Activated naive CD8-positive, alpha-beta T cell treated with anti-CD3 and anti-CD28 coated beads, Interleukin-2, amount 50 U/mL, for 16 hours (primary cell): ENCODE measurements at regions not wholly inside any gene's neighbourhood (a gene's known extent, or its start where the extent isn't known, plus 50 kb on each side); places are given as distances from the start of the nearest gene placed in this dataset.

ENCODE experiments used
- DNase-seq: peaks from one replicate; pipeline ENCODE4 v3.0.0-alpha.2; 2020; ENCODE audit warnings: low read depth, low spot score

DNA sequence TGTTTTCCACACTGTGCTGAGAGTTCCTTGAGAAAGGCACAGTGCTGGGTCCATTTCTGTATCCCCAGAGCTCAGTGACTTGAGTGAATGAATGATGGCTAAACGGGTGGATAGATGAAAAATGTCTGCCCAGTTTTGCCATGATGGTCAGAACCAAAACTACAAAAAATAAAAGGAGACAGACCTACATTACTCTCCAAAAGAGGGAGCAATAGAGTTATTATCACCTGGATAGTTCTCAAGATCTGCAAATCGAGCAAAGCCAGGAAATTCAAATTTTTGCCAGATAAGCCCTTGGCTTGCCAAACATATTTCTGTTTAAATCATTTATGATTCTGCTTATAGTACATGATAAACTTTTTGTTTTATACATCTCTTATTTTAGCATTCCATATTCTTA, 214.2 kb upstream of the ZNF462 start:
- DNase-seq: no peak

DNA sequence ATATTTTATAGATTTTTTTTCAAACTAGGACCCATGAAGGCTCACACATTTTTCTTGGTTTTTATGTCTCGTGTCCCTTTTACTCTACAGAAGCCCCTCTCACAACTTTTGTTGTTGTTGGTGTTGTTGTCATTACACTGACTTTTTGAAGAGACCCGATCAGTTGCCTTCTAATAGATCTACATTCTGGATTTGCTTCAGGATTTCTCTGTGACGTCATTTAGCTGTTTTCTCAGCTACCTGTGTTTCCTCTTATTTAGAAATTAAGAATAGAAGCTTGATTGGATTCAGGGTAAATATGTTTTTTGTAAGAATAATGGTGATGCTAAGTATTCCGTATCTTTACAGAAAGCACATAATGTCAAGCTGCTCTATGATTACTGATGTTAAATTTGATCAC, 213.3 kb upstream of the ZNF462 start:
- no peak for DNase-seq

DNA sequence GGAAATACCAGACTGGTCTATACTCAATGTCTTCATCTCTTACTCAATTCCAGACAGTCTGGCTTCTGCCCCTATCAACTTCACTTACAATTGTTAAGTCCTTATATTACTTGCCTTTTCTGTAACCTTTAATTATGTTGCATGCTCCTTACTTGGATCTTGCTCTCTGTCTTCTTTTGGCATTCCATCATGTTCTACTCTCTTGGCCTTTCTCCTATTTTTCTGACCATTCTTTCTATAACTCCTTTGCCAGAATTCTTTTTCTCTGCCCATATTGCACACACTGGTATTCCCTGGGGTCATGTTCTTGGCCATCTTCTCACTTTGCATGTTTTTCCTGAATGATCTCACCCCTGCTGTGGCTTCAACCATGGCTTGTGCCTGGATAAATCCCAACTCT, 209.8 kb upstream of the ZNF462 start:
- no peak for DNase-seq

- no peak for DNase-seq
Observed at GRCh38 chr9:106655966-106656365, 207.0 kb upstream of the ZNF462 start.

- DNase-seq: no peak
Observed at GRCh38 chr9:106657926-106658325, 205.0 kb upstream of the ZNF462 start.

- DNase-seq: no peak
Observed at GRCh38 chr9:106668534-106668933, 194.4 kb upstream of the ZNF462 start.

- no peak for DNase-seq
Observed at GRCh38 chr9:106669835-106670234, 193.1 kb upstream of the ZNF462 start.

DNA sequence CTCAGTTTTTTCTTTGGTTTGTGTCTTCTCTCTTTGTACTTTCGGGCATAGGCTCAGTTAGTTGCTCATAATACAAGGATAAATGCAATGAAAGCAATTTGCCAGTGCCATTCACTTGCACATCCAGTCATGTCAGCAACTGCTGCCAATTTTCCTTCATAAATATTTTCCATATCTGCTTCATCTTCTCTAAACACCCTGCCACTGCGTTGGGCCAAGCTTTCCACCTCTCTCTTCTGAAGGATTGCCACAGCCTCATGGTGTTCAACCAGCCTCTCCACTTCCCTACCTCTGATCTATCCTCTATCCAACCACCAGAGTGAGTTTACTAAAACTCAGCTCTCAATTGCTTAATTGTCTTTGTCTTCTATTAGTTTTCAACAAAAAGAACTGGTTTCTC, 192.5 kb upstream of the ZNF462 start:
- no peak for DNase-seq

- DNase-seq: no peak
Observed at GRCh38 chr9:106675780-106676179, 187.2 kb upstream of the ZNF462 start.

GRCh38 chr9:106677374-106677773, 185.6 kb upstream of the ZNF462 start:
- DNase-seq: no peak

GRCh38 chr9:106677830-106678229, 185.1 kb upstream of the ZNF462 start:
- no peak for DNase-seq

DNA sequence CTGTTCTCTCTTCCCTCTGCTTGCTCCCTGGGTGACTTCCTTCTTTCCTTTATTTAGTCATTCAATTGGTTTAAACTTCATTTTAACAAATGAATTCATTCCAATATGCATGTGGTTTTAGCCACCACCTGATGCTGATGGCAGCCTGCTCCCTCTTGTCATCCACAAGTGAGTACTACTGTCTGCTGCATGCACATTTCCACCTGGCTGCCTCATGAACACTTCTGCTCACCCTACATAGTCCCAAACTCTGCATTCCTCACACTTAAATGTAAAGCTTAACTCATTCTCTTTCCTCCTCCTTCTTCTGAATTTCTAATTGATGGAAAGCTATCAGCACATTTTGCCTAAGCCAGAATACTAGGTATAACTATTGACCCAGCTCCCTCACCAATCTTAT, 184.7 kb upstream of the ZNF462 start:
- no peak for DNase-seq

- DNase-seq: no peak
Observed at GRCh38 chr9:106682420-106682819, 180.5 kb upstream of the ZNF462 start.

- DNase-seq: no peak
Observed at GRCh38 chr9:106683454-106683853, 179.5 kb upstream of the ZNF462 start.

DNA sequence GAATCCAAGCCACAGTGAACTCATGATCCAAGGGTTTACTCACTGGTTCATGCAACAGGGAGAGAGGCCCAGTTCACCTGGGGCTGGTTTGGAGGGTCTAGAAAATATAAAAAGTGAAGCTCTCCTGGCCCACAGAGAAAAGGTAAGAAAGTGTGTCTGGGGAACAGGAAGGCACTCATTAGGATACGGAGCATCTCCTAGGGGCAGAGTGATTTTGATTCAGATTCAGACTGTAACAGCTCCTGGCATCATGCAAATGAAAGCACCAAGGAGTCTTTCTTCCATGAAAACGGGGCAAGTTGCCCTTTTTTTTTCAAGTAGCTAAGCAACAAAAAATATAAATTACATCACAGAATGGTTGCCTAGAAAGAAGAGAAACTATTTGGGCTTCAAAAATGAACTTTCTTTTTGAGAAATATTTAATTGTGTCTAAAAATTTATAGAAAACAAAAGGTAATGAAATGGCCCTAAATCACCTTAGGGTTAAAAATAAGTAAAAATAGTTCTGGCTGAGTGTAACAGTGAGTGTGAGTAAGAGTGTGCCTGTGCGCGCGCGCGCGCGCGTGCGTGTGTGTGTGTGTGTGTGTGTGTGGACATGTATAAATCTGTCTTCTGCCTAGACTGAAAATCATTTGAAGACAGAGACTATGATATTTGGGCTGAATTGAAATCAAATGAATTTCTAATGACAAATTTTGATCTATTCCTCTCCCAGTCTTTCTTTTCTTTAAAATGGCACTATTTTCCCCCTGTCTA, 177.8 kb upstream of the ZNF462 start:
- no peak for DNase-seq

DNA sequence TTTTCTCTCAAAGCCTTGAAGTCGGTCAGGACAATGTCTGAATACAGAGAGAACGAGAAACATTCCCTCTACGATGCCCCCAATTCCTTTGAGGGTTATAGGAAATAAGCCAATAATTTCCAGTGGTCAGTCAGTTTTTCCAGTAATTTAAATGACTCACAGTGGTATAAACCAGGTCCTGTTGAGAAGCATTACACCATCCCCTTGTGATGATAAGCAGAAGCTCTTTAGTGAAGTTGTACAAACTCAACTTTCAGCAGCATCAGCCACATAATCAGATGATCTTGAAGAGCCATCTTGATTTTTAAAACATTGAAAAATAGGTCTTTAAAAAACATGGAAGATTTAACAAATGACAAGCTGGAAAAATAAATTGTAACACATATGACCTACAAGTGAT, 173.9 kb upstream of the ZNF462 start:
- DNase-seq: no peak

DNA sequence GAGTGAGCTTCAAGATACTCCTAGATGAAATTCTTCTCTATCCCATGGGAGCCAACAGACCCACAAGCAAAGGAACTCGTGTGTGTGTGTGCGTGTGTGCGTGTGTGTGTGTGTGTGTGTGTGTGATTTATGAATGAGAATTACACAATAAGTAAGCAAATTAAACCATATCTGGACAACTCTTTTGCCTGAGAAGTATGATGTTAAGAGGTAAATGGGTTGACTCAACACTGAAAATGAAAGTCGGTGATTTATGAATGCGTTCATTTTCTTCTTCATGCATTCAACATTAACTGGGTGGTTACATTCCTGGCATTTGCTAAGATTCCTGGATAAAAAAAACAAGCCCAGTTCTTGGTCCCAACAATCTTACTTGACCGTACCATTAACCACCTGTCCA, 171.3 kb upstream of the ZNF462 start:
- DNase-seq: no peak

DNA sequence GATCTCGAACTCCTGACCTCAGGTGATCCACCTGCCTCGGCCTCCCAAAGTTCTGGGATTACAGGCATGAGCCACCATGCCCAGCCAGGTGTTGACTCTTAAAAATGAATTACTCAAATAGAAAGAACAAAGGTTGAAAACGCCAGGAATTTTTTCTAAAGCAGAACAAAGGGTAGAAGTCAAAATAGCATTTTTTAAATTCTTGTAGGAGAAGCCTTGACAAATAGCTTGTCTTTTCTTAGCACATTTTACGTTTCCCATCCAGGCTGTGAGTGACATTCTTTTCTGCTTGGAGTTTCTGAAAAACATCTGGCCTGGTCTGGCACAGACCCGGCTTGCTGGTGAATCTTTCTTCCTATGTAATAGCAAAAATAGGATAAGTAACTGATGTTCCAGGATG, 169.4 kb upstream of the ZNF462 start:
- DNase-seq: no peak

DNA sequence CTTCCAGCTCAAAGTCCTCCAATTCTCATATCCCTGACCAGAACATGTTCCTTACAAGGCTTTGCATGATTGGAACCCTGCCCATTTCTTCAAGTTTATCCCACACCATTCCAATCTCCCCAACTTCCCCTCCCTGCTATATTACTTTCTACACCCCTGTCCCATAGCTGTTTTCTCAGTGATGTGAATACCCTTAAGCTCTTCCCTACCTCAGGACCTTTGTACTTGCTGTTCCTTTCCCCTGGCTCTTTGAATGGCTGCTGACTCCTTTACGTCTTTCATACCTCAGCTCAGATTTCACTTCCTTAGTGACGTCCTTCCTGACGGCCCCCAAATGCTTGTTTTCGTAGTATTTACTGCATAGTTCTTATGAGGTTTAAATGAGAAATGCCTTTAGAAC, 166.2 kb upstream of the ZNF462 start:
- no peak for DNase-seq

- no peak for DNase-seq
Observed at GRCh38 chr9:106697390-106697749, 165.6 kb upstream of the ZNF462 start.

GRCh38 chr9:106697750-106698502, 165.0 kb upstream of the ZNF462 start:
- no peak for DNase-seq

GRCh38 chr9:106700676-106701075, 162.3 kb upstream of the ZNF462 start:
- DNase-seq: no peak

GRCh38 chr9:106701611-106702010, 161.4 kb upstream of the ZNF462 start:
- no peak for DNase-seq
